SK-N-SH (cell line): ENCODE measurements at regions not wholly inside any gene's neighbourhood (a gene's known extent, or its start where the extent isn't known, plus 50 kb on each side); places are given as distances from the start of the nearest gene placed in this dataset.

Experiments
- CTCF ChIA-PET: fragments of 300-600, 350-600 bp; formaldehyde crosslinking; extraction: SDS; loops from one replicate; lab custom pipeline; 2021; lab: Yijun Ruan, JAX
- POLR2A ChIA-PET: fragments of 350-600 bp; sonication (Branson Sonifier 250); formaldehyde crosslinking; extraction: SDS; loops from one replicate; lab custom pipeline; 2020; ENCODE audit warnings: antibody characterized with exemption, inconsistent platforms; lab: Yijun Ruan, JAX
- DNase-seq: peaks from one replicate; pipeline ENCODE4 v3.0.0; 2012
- H2AFZ ChIP-seq: fragments of 200-600 bp; sonication (generic); 2 replicates; pipeline ENCODE4 v1.8.1; 2016; ENCODE audit warnings: antibody characterized with exemption, mild to moderate bottlenecking, low read depth
- H3F3A ChIP-seq: fragments of 200-600 bp; sonication (generic); replicated peaks from 2 replicates; pipeline ENCODE3; 2016; ENCODE audit warnings: antibody characterized with exemption, mild to moderate bottlenecking; ENCODE audit not compliant: insufficient read depth
- H3K27ac ChIP-seq, 2 experiments: fragments of 200-500 bp in 1 of 2; fragments of 200-600 bp in 1 of 2; sonication (Bioruptor generic) in 1 of 2; sonication (generic), shearing (Covaris generic) in 1 of 2; 2 replicates each; pipeline versions ENCODE4 v1.5.1 to v1.6.1; 2014 to 2016; ENCODE audit warnings: low read depth in 2 of 2, inconsistent platforms in 1 of 2, low read length in 1 of 2, mild to moderate bottlenecking in 1 of 2, mixed read lengths in 1 of 2
- H3K27me3 ChIP-seq: fragments of 200-600 bp; sonication (generic), shearing (Covaris generic); 2 replicates; pipeline ENCODE4 v1.6.1; 2016; ENCODE audit warnings: mixed run types; ENCODE audit not compliant: insufficient read depth
- H3K36me3 ChIP-seq, 2 experiments: fragments of 200-500 bp in 1 of 2; fragments of 200-600 bp in 1 of 2; sonication (Bioruptor generic) in 1 of 2; sonication (generic) in 1 of 2; replicated peaks in 1 of 2; 2 replicates each; pipeline versions ENCODE3 to v1.5.1; 2014 to 2016; ENCODE audit warnings: low read length in 1 of 2, mild to moderate bottlenecking in 1 of 2; ENCODE audit not compliant: insufficient read depth in 2 of 2, control insufficient read depth in 1 of 2
- H3K4me1 ChIP-seq, 2 experiments: fragments of 200-500 bp in 1 of 2; fragments of 200-600 bp in 1 of 2; sonication (Bioruptor generic) in 1 of 2; sonication (generic), shearing (Covaris generic) in 1 of 2; 2 replicates each; pipeline versions ENCODE4 v1.5.1 to v1.6.1; 2014 to 2016; ENCODE audit warnings: low read depth in 1 of 2, low read length in 1 of 2, mixed run types in 1 of 2; ENCODE audit not compliant: insufficient read depth in 2 of 2, control insufficient read depth in 1 of 2
- H3K4me2 ChIP-seq: fragments of 200-600 bp; sonication (generic), shearing (Covaris generic); 2 replicates; pipeline ENCODE4 v1.6.1; 2017; ENCODE audit warnings: mixed run types
- H3K4me3 ChIP-seq, 2 experiments: fragments of 200-500 bp in 1 of 2; fragments of 200-600 bp in 1 of 2; sonication (Bioruptor generic) in 1 of 2; sonication (generic), shearing (Covaris generic) in 1 of 2; 2 replicates each; pipeline versions ENCODE4 v1.5.1 to v1.8.1; 2014 to 2016; ENCODE audit warnings: low read depth in 2 of 2, inconsistent platforms in 1 of 2, low read length in 1 of 2, mild to moderate bottlenecking in 1 of 2, mixed read lengths in 1 of 2, moderate library complexity in 1 of 2
- H3K79me2 ChIP-seq: fragments of 200-600 bp; sonication (generic); 2 replicates; pipeline ENCODE4 v1.8.1; 2017; ENCODE audit warnings: mild to moderate bottlenecking; ENCODE audit not compliant: insufficient read depth
- H3K9ac ChIP-seq: fragments of 200-600 bp; sonication (generic); 2 replicates; pipeline ENCODE4 v1.6.1; 2017; ENCODE audit warnings: mixed run types
- H3K9me2 ChIP-seq: fragments of 200-600 bp; sonication (generic); 2 replicates; pipeline ENCODE4 v1.6.1; 2017; ENCODE audit warnings: mixed run types
- H3K9me3 ChIP-seq: fragments of 200-600 bp; sonication (generic); 2 replicates; pipeline ENCODE4 v1.6.1; 2017; ENCODE audit warnings: mixed run types, mild to moderate bottlenecking, moderate library complexity
- H4K20me1 ChIP-seq: fragments of 200-600 bp; sonication (generic); 2 replicates; pipeline ENCODE4 v1.6.1; 2017; ENCODE audit warnings: mild to moderate bottlenecking, mixed run types; ENCODE audit not compliant: insufficient read depth
- CHD2 ChIP-seq: fragments of 150-350 bp; IDR thresholded peaks from 2 replicates; pipeline ENCODE4 v1.6.1; 2018; ENCODE audit warnings: low read length; ENCODE audit not compliant: partially characterized antibody
- FOXJ3 ChIP-seq: sonication (generic); formaldehyde crosslinking; IDR thresholded peaks from 2 replicates; pipeline ENCODE4 v1.5.1; 2020; ENCODE audit warnings: mild to moderate bottlenecking, missing genetic modification reagents
- GATA2 ChIP-seq: sonication (generic); formaldehyde crosslinking; IDR thresholded peaks from 2 replicates; pipeline ENCODE4 v1.5.0; 2020; ENCODE audit warnings: mild to moderate bottlenecking, missing genetic modification reagents
- MAX ChIP-seq: IDR thresholded peaks from 2 replicates; pipeline ENCODE4 v1.4.0; 2012; ENCODE audit warnings: low read depth
- MEF2A ChIP-seq: IDR thresholded peaks from 2 replicates; pipeline ENCODE4 v1.4.0; 2012; ENCODE audit warnings: low read depth, borderline replicate concordance
- NRF1 ChIP-seq: IDR thresholded peaks from 2 replicates; pipeline ENCODE4 v1.6.1; 2012; ENCODE audit warnings: low read depth, mild to moderate bottlenecking, low read length
- POLR2AphosphoS5 ChIP-seq: IDR thresholded peaks from 2 replicates; pipeline ENCODE4 v1.6.1; 2012; ENCODE audit warnings: low read depth, low read length
- RAD21 ChIP-seq: IDR thresholded peaks from 2 replicates; pipeline ENCODE4 v1.6.1; 2012; ENCODE audit warnings: mild to moderate bottlenecking, low read length
- REST ChIP-seq: IDR thresholded peaks from 2 replicates; pipeline ENCODE4 v1.6.1; 2012; ENCODE audit warnings: mild to moderate bottlenecking, low read depth, low read length, moderate library complexity
- RXRA ChIP-seq: IDR thresholded peaks from 2 replicates; pipeline ENCODE4 v1.4.0; 2012; ENCODE audit warnings: low read depth, mild to moderate bottlenecking, borderline replicate concordance
- SIN3A ChIP-seq: IDR thresholded peaks from 2 replicates; pipeline ENCODE4 v1.6.1; 2012; ENCODE audit warnings: low read depth, mild to moderate bottlenecking, low read length, moderate library complexity, borderline replicate concordance
- SMC3 ChIP-seq: IDR thresholded peaks from 2 replicates; pipeline ENCODE4 v1.6.1; 2012; ENCODE audit warnings: low read depth, low read length, improper control_type of control experiment
- TCF12 ChIP-seq: IDR thresholded peaks from 2 replicates; pipeline ENCODE4 v1.4.0; 2012
- YY1 ChIP-seq: IDR thresholded peaks from 2 replicates; pipeline ENCODE4 v1.4.0; 2012; ENCODE audit warnings: low read depth, mild to moderate bottlenecking
- WGBS: methylation state at CpG from one replicate; pipeline ENCODE4 v1.1.6; 2017; ENCODE audit warnings: low lambda C conversion rate; 5-methylcytosine and 5-hydroxymethylcytosine counted together

GRCh38 chr22:22355096-22355834 lies 110.7 kb downstream of the VPREB1 start:
- Histone ChIP-seq H2AFZ (no peak overlapping the region), H3K27me3 (peaks cover 33% of the 10 kb centered on the region)
- 14% methylated on average over 9 of the region's 9 CpGs for WGBS

More at GRCh38 chr22:22355096-22355834, 110.7 kb downstream of the VPREB1 start:
- Histone ChIP-seq H3K4me2 (no peak overlapping the region), H3K9ac (no peak overlapping the region), H3K79me2 (no peaks in the 10 kb centered on the region), H3K36me3 (no peaks in the 10 kb centered on the region), H3K4me3 (no peak overlapping the region), H3K4me1 (no peaks in the 10 kb centered on the region; a peak in 1 of 4 replicates), H3F3A (no peaks in the 10 kb centered on the region), H3K9me3 (no peaks in the 10 kb centered on the region), H3K9me2 (no peaks in the 10 kb centered on the region)
- no peak for DNase-seq
- POLR2A ChIA-PET = no interaction called here
- CTCF ChIA-PET = interaction anchor here (0.8 to 2.1 kb wide), 5 partner anchors 12 to 75 kb away, joined by 3 to 12 read pairs (median 4); no protein-coding TSS in a partner anchor
- TF ChIP-seq SIN3A = no peak
- no peak for TF ChIP-seq CHD2
- TF ChIP-seq NRF1 = no peak
- TF ChIP-seq YY1 = no peak
- no peak for TF ChIP-seq POLR2AphosphoS5
- TF ChIP-seq SMC3 = no peak
- no peak for TF ChIP-seq MEF2A
- TF ChIP-seq MAX = no peak
- TF ChIP-seq RXRA = no peak
- no peak for TF ChIP-seq FOXJ3 (CRISPR knock-in tag)
- no peak for TF ChIP-seq RAD21
- no peak for TF ChIP-seq TCF12
- no peak for TF ChIP-seq GATA2 (CRISPR knock-in tag)
- no peak for TF ChIP-seq REST
- TF ChIP-seq, all 33 proteins: peak for 0
- H4K20me1 ChIP-seq = no peaks in the 10 kb centered on the region
- no peak overlapping the region for H3K27ac ChIP-seq
